ENCODE measurements at regions not wholly inside any gene's neighbourhood (a gene's known extent, or its start where the extent isn't known, plus 50 kb on each side); places are given as distances from the start of the nearest gene placed in this dataset.

GRCh38 chr4:175048111-175048784 lies 130.1 kb downstream of the ADAM29 start:
- Histone ChIP-seq H3K27me3 (replicated peaks in 1 of 4; ENCODE audit: control insufficient read depth in 3 of 4, extremely low read depth in 1 of 4, insufficient read depth in 3 of 4, low read length in 3 of 4) (no peaks in the 10 kb centered on the region), H3K23ac (ENCODE audit: insufficient read length) (no peak overlapping the region), H2BK12ac (ENCODE audit: low read depth, low read length) (no peak overlapping the region), H4K91ac (replicated peaks; ENCODE audit: insufficient read length, low read length) (no peak overlapping the region), H3K18ac (ENCODE audit: extremely low read depth, low read length) (no peak overlapping the region), H3K9ac (replicated peaks in 1 of 4; ENCODE audit: extremely low read depth in 1 of 4, low read depth in 3 of 4, low read length in 3 of 4) (no peak overlapping the region), H4K8ac (ENCODE audit: extremely low read depth, insufficient read depth, low read length) (no peak overlapping the region), H2BK20ac (ENCODE audit: low read length) (no peak overlapping the region), H3K23me2 (ENCODE audit: low read depth, low read length) (no peaks in the 10 kb centered on the region), H2AFZ (ENCODE audit: low read length) (no peak overlapping the region), H3K36me3 (ENCODE audit: control insufficient read depth in 2 of 4, insufficient read depth in 4 of 4, low read length in 3 of 4) (no peaks in the 10 kb centered on the region), H2BK5ac (ENCODE audit: low read depth, low read length) (no peak overlapping the region), H2AK5ac (ENCODE audit: low read depth, low read length) (no peak overlapping the region), H4K20me1 (replicated peaks in 1 of 2; ENCODE audit: control insufficient read depth in 1 of 2, insufficient read depth in 2 of 2, low read length in 2 of 2) (no peaks in the 10 kb centered on the region), H3K56ac (replicated peaks; ENCODE audit: insufficient read length, low read depth, low read length) (no peak overlapping the region), H3K79me2 (ENCODE audit: control insufficient read depth in 1 of 2, insufficient read depth in 2 of 2, low read length in 2 of 2) (no peaks in the 10 kb centered on the region), H3K4me1 (replicated peaks in 1 of 4; ENCODE audit: control insufficient read depth in 3 of 4, insufficient read depth in 4 of 4, low read length in 3 of 4) (no peaks in the 10 kb centered on the region), H3K9me3 (ENCODE audit: insufficient read depth in 2 of 2, low read depth in 1 of 2, low read length in 1 of 2) (peaks cover 8 to 14% of the 10 kb centered on the region in 2 experiments), H3K79me1 (ENCODE audit: low read depth, low read length) (no peaks in the 10 kb centered on the region), H2BK15ac (ENCODE audit: low read length) (no peak overlapping the region), H3K27ac (ENCODE audit: low read depth, low read length) (no peak overlapping the region), H3K14ac (ENCODE audit: insufficient read length) (no peak overlapping the region), H3K4ac (replicated peaks; ENCODE audit: insufficient read length, low read depth, low read length) (no peak overlapping the region), H4K5ac (ENCODE audit: insufficient read length, low read depth, low read length) (no peak overlapping the region), H3K4me3 (ENCODE audit: extremely low read depth in 1 of 4, insufficient read depth in 2 of 4, low read depth in 3 of 4, low read length in 4 of 4) (no peak overlapping the region), H2BK120ac (replicated peaks; ENCODE audit: low read depth, low read length) (no peak overlapping the region), H3K4me2 (ENCODE audit: insufficient read depth in 1 of 2, low read depth in 2 of 2, low read length in 2 of 2) (no peak overlapping the region)
- FAIRE-seq (no peak), DNase-seq (ENCODE audit: low read depth in 1 of 2, low spot score in 2 of 2) (no peak)
- ChIA-PET POLR2A (ENCODE audit: partially characterized antibody) (no interaction called here), CTCF (ENCODE audit: partially characterized antibody) (no interaction called here)
- WGBS, 2 experiments (ENCODE audit: extremely low coverage in 1 of 2, insufficient coverage in 1 of 2, insufficient read length in 1 of 2, insufficient replicate concordance in 2 of 2, low coverage in 1 of 2, low lambda C conversion rate in 2 of 2, missing lambda C conversion rate in 1 of 2), result 93% methylated on average over 1 of the region's 1 CpG; no CpG with 5 or more reads in 1 of the 2 experiments
- no peak for TF ChIP-seq CEBPB (IDR thresholded peaks at IDR 0.05; ENCODE audit: low read depth, low read length)
- no peak for TF ChIP-seq RNF2 (IDR thresholded peaks at IDR 0.05; ENCODE audit: borderline replicate concordance, low read depth, low read length, missing control alignments, poor library complexity, severe bottlenecking)
- TF ChIP-seq CHD2 (IDR thresholded peaks at IDR 0.05; ENCODE audit: low read length), result no peak
- no peak for TF ChIP-seq MAFK (IDR thresholded peaks at IDR 0.05; ENCODE audit: low read depth, low read length)
- no peak for TF ChIP-seq SP4 (IDR thresholded peaks at IDR 0.05; ENCODE audit: low read length)
- TF ChIP-seq JUND (IDR thresholded peaks at IDR 0.05; ENCODE audit: low read length), result no peak
- no peak for TF ChIP-seq CTBP2 (IDR thresholded peaks at IDR 0.05; ENCODE audit: borderline replicate concordance, insufficient read depth, insufficient read length, low read length)
- no peak for TF ChIP-seq NANOG (IDR thresholded peaks at IDR 0.05; ENCODE audit: insufficient read depth, low read depth, low read length, poor library complexity, severe bottlenecking)
- no peak for TF ChIP-seq YY1 (IDR thresholded peaks at IDR 0.05; ENCODE audit: low read depth, low read length)
- no peak for TF ChIP-seq FOSL1 (IDR thresholded peaks at IDR 0.05; ENCODE audit: insufficient read depth, low read depth, low read length)
- TF ChIP-seq EP300 (IDR thresholded peaks at IDR 0.05; ENCODE audit: borderline replicate concordance in 1 of 2, low read depth in 2 of 2, low read length in 2 of 2), result no peak
- no peak for TF ChIP-seq GTF2F1 (IDR thresholded peaks at IDR 0.05; ENCODE audit: borderline replicate concordance, low read depth, low read length)
- no peak for TF ChIP-seq USF2 (IDR thresholded peaks at IDR 0.05; ENCODE audit: low read length)

Data from H1 (cell line).